ENCODE measurements at regions not wholly inside any gene's neighbourhood (a gene's known extent, or its start where the extent isn't known, plus 50 kb on each side); places are given as distances from the start of the nearest gene placed in this dataset.
"Not testable (repeated sequence)": the region's sequence is repeated elsewhere in the genome, so short reads cannot be mapped to it uniquely, and the experiment has no call there.

- DNase-seq (ENCODE audit: low spot score): no peak
Observed at GRCh38 chr1:100628631-100629081, 90.7 kb downstream of the GPR88 start.

- no peak for DNase-seq (ENCODE audit: low spot score)
Observed at GRCh38 chr1:100629391-100629790, 90.2 kb upstream of the VCAM1 start.

- DNase-seq (ENCODE audit: low spot score): no peak
Observed at GRCh38 chr1:100631015-100631551, 88.5 kb upstream of the VCAM1 start.

- no peak for DNase-seq (ENCODE audit: low spot score)
Observed at GRCh38 chr1:100642826-100643225, 76.7 kb upstream of the VCAM1 start.

- DNase-seq (ENCODE audit: low spot score): no peak
Observed at GRCh38 chr1:100643471-100644196, 75.9 kb upstream of the VCAM1 start.

GRCh38 chr1:100646001-100646400, 73.5 kb upstream of the VCAM1 start:
- no peak for DNase-seq (ENCODE audit: low spot score)

- DNase-seq (ENCODE audit: low spot score): no peak
Observed at GRCh38 chr1:100649146-100649545, 70.4 kb upstream of the VCAM1 start.

- no peak for DNase-seq (ENCODE audit: low spot score)
Observed at GRCh38 chr1:100657876-100658715, 61.4 kb upstream of the VCAM1 start.

- no peak for DNase-seq (ENCODE audit: low spot score)
Observed at GRCh38 chr1:100658716-100659026, 60.9 kb upstream of the VCAM1 start.

- no peak for DNase-seq (ENCODE audit: low spot score)
Observed at GRCh38 chr1:100661176-100661575, 58.4 kb upstream of the VCAM1 start.

- not testable (repeated sequence) for DNase-seq (ENCODE audit: low spot score)
Observed at GRCh38 chr1:100668494-100668893, 51.0 kb upstream of the VCAM1 start.

All from SW480 (cell line).